ENCODE measurements at regions not wholly inside any gene's neighbourhood (a gene's known extent, or its start where the extent isn't known, plus 50 kb on each side); places are given as distances from the start of the nearest gene placed in this dataset.

DNA sequence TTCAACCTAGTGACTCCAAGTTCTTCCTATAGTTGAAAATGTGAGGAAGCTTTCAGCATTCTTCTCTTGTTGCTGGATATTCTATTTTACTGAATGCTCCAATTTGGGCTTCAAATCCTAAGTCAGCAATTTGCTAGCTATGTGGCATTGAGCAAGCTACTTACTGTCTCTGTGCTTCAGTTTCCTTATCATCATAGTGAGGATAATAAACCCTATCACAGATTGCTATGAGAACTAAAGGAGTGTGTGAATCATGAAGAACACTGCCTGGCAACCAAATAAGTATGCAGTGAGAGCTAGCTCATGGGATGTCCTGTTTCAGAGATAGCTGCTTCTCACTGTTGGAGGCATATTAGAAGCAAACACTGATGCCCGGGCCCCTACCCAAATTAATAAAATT is 163.8 kb upstream of the CDIN1 start:
- no peak overlapping the region for H3K27ac ChIP-seq (ENCODE audit: low read length)
- WGBS (ENCODE audit: insufficient coverage): no CpG with 5 or more reads among the region's 1 CpG
- H3K9me3 ChIP-seq (replicated peaks; ENCODE audit: control insufficient read depth, low read depth, low read length): no peaks in the 10 kb centered on the region

DNA sequence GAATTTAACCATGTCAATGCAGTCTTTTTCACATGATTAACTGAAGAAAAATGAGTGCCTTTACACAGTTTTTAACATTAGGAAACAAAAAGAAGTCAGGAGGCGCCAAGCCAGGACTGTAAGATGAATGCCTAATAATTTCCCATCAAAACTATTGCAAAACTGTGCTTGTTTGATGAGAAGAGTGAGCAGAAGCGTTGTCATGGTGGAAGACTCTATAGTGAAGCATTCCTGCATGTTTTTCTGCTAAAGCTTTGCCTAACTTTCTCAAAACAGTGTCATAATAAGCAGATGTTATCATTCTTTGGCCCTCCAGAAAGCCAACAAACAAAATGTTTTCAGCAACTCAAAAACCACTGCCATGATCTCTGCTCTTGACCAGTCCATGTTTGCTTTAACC is 156.8 kb upstream of the CDIN1 start:
- no peak for DNase-seq
- Histone ChIP-seq H3K4me3 (ENCODE audit: low read length) (no peak overlapping the region), H3K27me3 (ENCODE audit: control insufficient read depth, insufficient read depth, low read length) (no peaks in the 10 kb centered on the region), H3K9me3 (replicated peaks; ENCODE audit: control insufficient read depth, low read depth, low read length) (peaks cover 2% of the 10 kb centered on the region), H3K36me3 (ENCODE audit: control insufficient read depth, insufficient read depth, low read length) (no peaks in the 10 kb centered on the region), H3K27ac (ENCODE audit: low read length) (no peak overlapping the region), H3K4me1 (ENCODE audit: control insufficient read depth, insufficient read depth, low read length) (no peaks in the 10 kb centered on the region)
- no CpG with 5 or more reads among the region's 2 CpGs for WGBS (ENCODE audit: insufficient coverage)

More for the DNA sequence above, 163.8 kb upstream of the CDIN1 start:
- H3K4me3 ChIP-seq (ENCODE audit: low read length): no peak overlapping the region
- H3K36me3 ChIP-seq (ENCODE audit: control insufficient read depth, insufficient read depth, low read length): no peaks in the 10 kb centered on the region
- H3K27me3 ChIP-seq (ENCODE audit: control insufficient read depth, insufficient read depth, low read length): no peaks in the 10 kb centered on the region
- no peak for DNase-seq
- no peaks in the 10 kb centered on the region for H3K4me1 ChIP-seq (ENCODE audit: control insufficient read depth, insufficient read depth, low read length)

DNA sequence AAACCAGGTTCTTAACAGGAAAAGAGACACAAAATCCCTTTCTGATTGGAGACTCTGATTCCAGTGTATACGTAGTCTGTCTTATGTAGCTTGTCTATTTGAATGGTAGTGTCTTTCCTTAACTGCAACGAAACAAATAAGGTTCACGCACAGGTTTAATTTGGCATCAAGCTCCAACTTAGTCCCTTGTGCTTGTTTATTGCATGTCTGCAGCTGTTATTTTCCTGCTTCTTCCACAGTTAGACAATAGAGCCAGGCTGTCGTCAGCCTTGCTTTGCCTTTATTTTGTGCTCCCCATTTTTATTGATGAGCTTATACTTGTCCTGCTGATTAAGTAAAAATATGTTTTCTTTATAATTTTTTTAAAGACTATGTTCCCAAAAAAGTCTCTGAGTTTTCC is 152.7 kb upstream of the CDIN1 start:
- Histone ChIP-seq H3K36me3 (ENCODE audit: control insufficient read depth, insufficient read depth, low read length) (no peaks in the 10 kb centered on the region), H3K27me3 (ENCODE audit: control insufficient read depth, insufficient read depth, low read length) (no peaks in the 10 kb centered on the region), H3K4me1 (ENCODE audit: control insufficient read depth, insufficient read depth, low read length) (no peaks in the 10 kb centered on the region), H3K27ac (ENCODE audit: low read length) (no peak overlapping the region), H3K9me3 (replicated peaks; ENCODE audit: control insufficient read depth, low read depth, low read length) (peaks cover 2% of the 10 kb centered on the region), H3K4me3 (ENCODE audit: low read length) (no peak overlapping the region)
- DNase-seq: peak; percentile 2
- no CpG with 5 or more reads among the region's 4 CpGs for WGBS (ENCODE audit: insufficient coverage)

DNA sequence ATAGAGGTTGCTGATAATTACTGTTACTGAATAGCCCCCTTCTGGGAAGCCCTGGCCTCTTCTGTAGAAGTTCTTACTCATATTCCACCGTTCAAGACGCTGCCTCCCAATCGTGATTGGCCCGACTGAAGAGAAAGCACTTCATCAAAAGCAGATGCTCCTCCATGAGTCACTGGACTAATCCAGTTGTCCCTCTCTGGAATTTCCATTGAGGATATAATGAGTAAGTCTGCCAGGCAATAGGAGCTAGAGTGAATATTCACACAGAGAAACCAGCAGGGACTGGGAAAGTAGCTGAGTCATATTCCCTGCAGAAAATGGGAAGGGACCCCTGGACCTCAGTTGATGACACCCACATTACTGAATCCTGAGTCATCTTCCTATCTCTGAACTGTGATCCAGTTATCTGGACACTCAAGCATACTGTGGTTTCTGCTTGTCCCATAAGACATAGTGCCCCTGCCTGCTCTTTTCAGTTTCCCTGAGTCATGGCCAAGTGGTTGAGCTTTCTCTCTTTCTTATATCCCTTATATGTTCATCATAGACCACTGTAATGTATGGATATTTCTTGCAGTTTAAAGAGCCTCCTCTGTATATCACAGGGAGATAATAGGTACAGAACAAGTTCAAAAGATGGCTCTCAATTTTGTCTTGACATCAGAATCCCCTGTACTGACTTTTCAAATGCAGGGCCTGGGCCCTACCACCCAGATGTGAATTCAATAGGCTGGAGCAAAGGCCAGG is 151.2 kb upstream of the CDIN1 start:
- peak; percentile 60 for DNase-seq
- H3K4me3 ChIP-seq (ENCODE audit: low read length): no peak overlapping the region
- WGBS (ENCODE audit: insufficient coverage): 0% methylated on average over 1 of the region's 4 CpGs
- H3K27me3 ChIP-seq (ENCODE audit: control insufficient read depth, insufficient read depth, low read length): no peaks in the 10 kb centered on the region
- no peaks in the 10 kb centered on the region for H3K9me3 ChIP-seq (replicated peaks; ENCODE audit: control insufficient read depth, low read depth, low read length)
- no peaks in the 10 kb centered on the region for H3K4me1 ChIP-seq (ENCODE audit: control insufficient read depth, insufficient read depth, low read length)
- H3K36me3 ChIP-seq (ENCODE audit: control insufficient read depth, insufficient read depth, low read length): no peaks in the 10 kb centered on the region
- H3K27ac ChIP-seq (ENCODE audit: low read length): no peak overlapping the region

DNA sequence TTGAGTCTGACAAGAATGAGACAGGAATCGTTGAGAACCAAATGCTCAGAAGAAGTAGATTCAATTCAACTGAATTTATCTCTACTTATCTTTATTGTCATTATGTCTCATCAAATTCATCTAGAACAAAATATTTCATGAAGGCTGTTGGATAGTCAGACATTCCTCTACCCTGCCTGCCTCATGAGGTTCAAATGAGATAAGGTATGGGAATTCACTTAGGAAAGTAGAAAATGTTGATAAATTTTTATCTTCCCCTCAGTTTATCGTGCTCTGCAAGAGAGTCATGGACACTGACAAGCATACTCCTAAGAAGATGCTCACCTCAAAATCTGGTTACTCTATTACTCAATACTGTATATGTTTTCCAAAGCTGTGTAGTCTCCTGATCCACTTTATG is 149.7 kb upstream of the CDIN1 start:
- no peaks in the 10 kb centered on the region for H3K36me3 ChIP-seq (ENCODE audit: control insufficient read depth, insufficient read depth, low read length)
- DNase-seq: no peak
- no peaks in the 10 kb centered on the region for H3K27me3 ChIP-seq (ENCODE audit: control insufficient read depth, insufficient read depth, low read length)
- WGBS (ENCODE audit: insufficient coverage): no CpG with 5 or more reads among the region's 2 CpGs
- H3K4me1 ChIP-seq (ENCODE audit: control insufficient read depth, insufficient read depth, low read length): no peaks in the 10 kb centered on the region
- H3K27ac ChIP-seq (ENCODE audit: low read length): no peak overlapping the region
- H3K4me3 ChIP-seq (ENCODE audit: low read length): no peak overlapping the region
- no peaks in the 10 kb centered on the region for H3K9me3 ChIP-seq (replicated peaks; ENCODE audit: control insufficient read depth, low read depth, low read length)

DNA sequence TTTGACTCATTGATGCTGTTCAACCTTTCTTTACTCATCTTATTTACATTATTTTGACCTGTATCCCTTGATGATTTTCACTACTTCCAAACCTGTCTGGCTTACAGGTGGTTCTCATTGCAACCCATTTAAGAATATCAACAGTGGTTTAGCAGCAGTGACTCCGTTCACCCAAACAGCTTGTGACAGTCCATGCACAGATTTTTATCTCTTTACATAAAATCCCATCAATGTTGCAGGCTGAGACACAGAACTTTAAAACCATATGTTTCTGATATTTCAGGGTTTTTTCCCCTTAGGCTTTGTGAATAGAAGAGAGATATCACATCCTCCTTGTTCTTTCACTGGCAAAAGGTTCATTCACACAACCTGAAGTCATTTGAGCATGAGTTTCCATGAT is 149.1 kb upstream of the CDIN1 start:
- Histone ChIP-seq H3K36me3 (ENCODE audit: control insufficient read depth, insufficient read depth, low read length) (no peaks in the 10 kb centered on the region), H3K27ac (ENCODE audit: low read length) (no peak overlapping the region), H3K4me3 (ENCODE audit: low read length) (no peak overlapping the region), H3K9me3 (replicated peaks; ENCODE audit: control insufficient read depth, low read depth, low read length) (no peaks in the 10 kb centered on the region), H3K4me1 (ENCODE audit: control insufficient read depth, insufficient read depth, low read length) (no peaks in the 10 kb centered on the region), H3K27me3 (ENCODE audit: control insufficient read depth, insufficient read depth, low read length) (no peaks in the 10 kb centered on the region)
- DNase-seq: no peak
- WGBS (ENCODE audit: insufficient coverage): no CpG with 5 or more reads among the region's 1 CpG

DNA sequence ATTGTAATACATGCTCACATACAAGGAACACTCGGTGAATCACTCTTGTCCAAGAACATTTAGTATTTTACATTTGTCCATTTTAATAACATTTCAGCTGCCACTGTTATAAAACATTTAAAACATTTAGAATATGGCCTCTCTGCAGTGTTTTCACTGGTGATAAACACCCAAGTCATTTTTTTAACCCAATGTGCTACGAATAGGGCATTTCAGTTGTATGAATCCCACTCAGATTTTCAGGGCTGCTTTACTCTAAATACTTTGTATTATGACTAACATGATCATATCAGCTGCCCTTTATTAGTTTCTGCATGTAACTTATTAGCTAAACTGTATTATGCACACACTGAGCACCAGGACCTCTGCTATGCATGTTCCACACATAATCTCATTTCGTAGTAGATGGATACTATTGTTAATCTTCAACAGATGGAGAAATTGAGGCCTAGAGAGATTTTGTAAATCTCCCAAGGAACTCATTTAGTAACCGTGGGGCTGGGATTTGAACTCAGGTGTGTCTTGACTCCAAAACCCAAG is 148.6 kb upstream of the CDIN1 start:
- Histone ChIP-seq H3K4me3 (ENCODE audit: low read length) (no peak overlapping the region), H3K27me3 (ENCODE audit: control insufficient read depth, insufficient read depth, low read length) (no peaks in the 10 kb centered on the region), H3K4me1 (ENCODE audit: control insufficient read depth, insufficient read depth, low read length) (no peaks in the 10 kb centered on the region), H3K9me3 (replicated peaks; ENCODE audit: control insufficient read depth, low read depth, low read length) (no peaks in the 10 kb centered on the region), H3K27ac (ENCODE audit: low read length) (no peak overlapping the region), H3K36me3 (ENCODE audit: control insufficient read depth, insufficient read depth, low read length) (no peaks in the 10 kb centered on the region)
- WGBS (ENCODE audit: insufficient coverage): 63% methylated on average over 1 of the region's 4 CpGs
- DNase-seq: no peak

DNA sequence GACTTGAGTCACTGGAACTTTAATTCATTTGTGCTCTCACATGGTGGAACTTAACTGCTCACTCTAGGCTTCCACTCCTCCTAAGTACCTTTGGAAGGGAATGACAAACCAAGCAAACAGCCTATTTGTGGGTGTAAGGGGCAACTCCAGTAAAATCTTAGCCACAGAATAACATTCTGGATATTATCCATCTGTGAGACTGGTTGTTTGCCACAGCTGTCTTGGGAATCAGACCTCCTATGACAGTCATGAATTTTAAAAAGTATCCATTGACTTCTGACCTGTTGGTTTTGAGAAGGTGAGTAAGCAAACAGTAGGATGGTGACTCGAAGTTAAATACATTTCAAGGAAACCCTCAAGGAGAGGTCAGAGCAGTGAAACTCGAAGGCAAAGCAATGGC is 147.3 kb upstream of the CDIN1 start:
- H3K4me1 ChIP-seq (ENCODE audit: control insufficient read depth, insufficient read depth, low read length): no peaks in the 10 kb centered on the region
- no peak for DNase-seq

DNA sequence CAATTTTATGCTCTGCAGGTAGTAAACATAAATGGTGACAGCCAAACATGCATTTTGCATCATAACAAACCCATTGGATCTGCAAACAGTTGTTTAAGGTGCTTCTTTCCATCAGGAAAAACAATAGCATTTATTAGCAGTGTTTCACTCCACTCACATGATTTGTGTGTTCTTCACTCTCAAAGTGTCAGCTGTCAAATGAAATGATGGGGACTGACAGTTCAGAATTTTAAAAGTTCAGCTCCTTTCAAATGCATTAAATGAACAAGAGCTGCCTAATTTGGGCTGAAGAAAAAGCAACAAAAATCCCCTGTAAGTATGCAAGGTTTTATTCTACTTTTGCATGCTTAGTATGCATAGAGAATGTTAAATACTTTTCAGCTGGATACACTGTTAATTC is 145.2 kb upstream of the CDIN1 start:
- H3K9me3 ChIP-seq (replicated peaks; ENCODE audit: control insufficient read depth, low read depth, low read length): no peaks in the 10 kb centered on the region
- H3K36me3 ChIP-seq (ENCODE audit: control insufficient read depth, insufficient read depth, low read length): no peaks in the 10 kb centered on the region
- H3K27me3 ChIP-seq (ENCODE audit: control insufficient read depth, insufficient read depth, low read length): no peaks in the 10 kb centered on the region
- H3K4me3 ChIP-seq (ENCODE audit: low read length): no peak overlapping the region
- DNase-seq: no peak
- H3K27ac ChIP-seq (ENCODE audit: low read length): no peak overlapping the region
- H3K4me1 ChIP-seq (ENCODE audit: control insufficient read depth, insufficient read depth, low read length): no peaks in the 10 kb centered on the region

More for the DNA sequence above, 147.3 kb upstream of the CDIN1 start:
- no peak overlapping the region for H3K27ac ChIP-seq (ENCODE audit: low read length)
- no peaks in the 10 kb centered on the region for H3K9me3 ChIP-seq (replicated peaks; ENCODE audit: control insufficient read depth, low read depth, low read length)
- WGBS (ENCODE audit: insufficient coverage): 50% methylated on average over 1 of the region's 2 CpGs
- H3K36me3 ChIP-seq (ENCODE audit: control insufficient read depth, insufficient read depth, low read length): no peaks in the 10 kb centered on the region
- H3K27me3 ChIP-seq (ENCODE audit: control insufficient read depth, insufficient read depth, low read length): no peaks in the 10 kb centered on the region
- no peak overlapping the region for H3K4me3 ChIP-seq (ENCODE audit: low read length)

DNA sequence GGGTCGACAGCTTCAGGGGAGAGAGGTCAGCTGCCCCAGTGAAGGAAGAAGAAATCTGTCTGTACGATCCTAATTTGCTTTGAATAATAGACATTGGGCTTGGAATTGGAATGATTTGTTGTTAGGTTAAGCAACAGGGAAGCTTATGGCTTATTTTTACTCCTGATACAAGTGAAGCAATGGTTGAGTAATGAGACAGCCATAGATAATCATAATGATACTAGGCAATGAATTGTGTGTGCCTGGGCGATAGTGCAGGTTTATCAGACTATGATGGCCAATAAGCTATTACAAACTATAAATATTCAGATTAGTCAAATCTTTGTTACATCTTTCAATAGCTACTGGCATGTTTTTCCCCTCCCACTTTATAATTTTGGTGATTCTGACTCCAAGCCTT is 140.9 kb upstream of the CDIN1 start:
- no peaks in the 10 kb centered on the region for H3K36me3 ChIP-seq (ENCODE audit: control insufficient read depth, insufficient read depth, low read length)
- H3K9me3 ChIP-seq (replicated peaks; ENCODE audit: control insufficient read depth, low read depth, low read length): no peaks in the 10 kb centered on the region
- H3K4me3 ChIP-seq (ENCODE audit: low read length): no peak overlapping the region
- H3K4me1 ChIP-seq (ENCODE audit: control insufficient read depth, insufficient read depth, low read length): no peaks in the 10 kb centered on the region
- 73% methylated on average over 2 of the region's 3 CpGs for WGBS (ENCODE audit: insufficient coverage)
- H3K27me3 ChIP-seq (ENCODE audit: control insufficient read depth, insufficient read depth, low read length): no peaks in the 10 kb centered on the region
- H3K27ac ChIP-seq (ENCODE audit: low read length): no peak overlapping the region
- DNase-seq: no peak

DNA sequence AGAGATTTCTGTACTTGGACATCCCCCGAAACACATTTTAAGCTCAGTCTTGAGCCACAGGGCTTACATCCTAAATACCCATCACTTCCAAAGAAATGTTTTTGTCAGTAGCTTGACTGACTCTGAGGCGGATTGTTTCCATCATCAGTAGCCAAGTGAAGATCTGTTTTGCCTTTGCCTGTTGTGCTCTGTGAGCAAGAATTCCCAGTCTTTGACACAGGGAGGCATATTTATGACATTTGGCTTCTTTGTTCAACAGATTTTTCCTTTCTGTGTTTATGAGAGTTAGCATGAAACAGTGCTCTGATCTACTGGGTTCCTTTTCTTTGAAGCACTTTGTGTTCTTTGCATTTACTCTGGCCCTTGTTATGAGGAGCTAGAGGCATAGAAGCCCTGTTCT is 132.1 kb upstream of the CDIN1 start:
- Histone ChIP-seq H3K4me1 (ENCODE audit: control insufficient read depth, insufficient read depth, low read length) (no peaks in the 10 kb centered on the region), H3K36me3 (ENCODE audit: control insufficient read depth, insufficient read depth, low read length) (no peaks in the 10 kb centered on the region), H3K27me3 (ENCODE audit: control insufficient read depth, insufficient read depth, low read length) (no peaks in the 10 kb centered on the region), H3K4me3 (ENCODE audit: low read length) (no peak overlapping the region), H3K27ac (ENCODE audit: low read length) (no peak overlapping the region), H3K9me3 (replicated peaks; ENCODE audit: control insufficient read depth, low read depth, low read length) (no peaks in the 10 kb centered on the region)
- WGBS (ENCODE audit: insufficient coverage): 25% methylated on average over 1 of the region's 2 CpGs
- DNase-seq: peak; percentile 1

All from muscle of leg (tissue), 3 donors.